ENCODE measurements at regions not wholly inside any gene's neighbourhood (a gene's known extent, or its start where the extent isn't known, plus 50 kb on each side); places are given as distances from the start of the nearest gene placed in this dataset.

GRCh38 chr16:86210403-86211193 lies 299.7 kb upstream of the FOXF1 start:
- Mint-ChIP-seq H3K27ac (ENCODE audit: unreplicated experiment) (no peak overlapping the region), H3K27me3 (ENCODE audit: unreplicated experiment) (peaks cover 4% of the 10 kb centered on the region), H3K4me3 (ENCODE audit: unreplicated experiment) (no peak overlapping the region), H3K36me3 (ENCODE audit: unreplicated experiment) (no peaks in the 10 kb centered on the region), H3K4me1 (ENCODE audit: unreplicated experiment) (no peaks in the 10 kb centered on the region), H3K9me3 (ENCODE audit: unreplicated experiment) (peaks cover 4% of the 10 kb centered on the region)
- no peak for TF ChIP-seq CTCF (IDR thresholded peaks at IDR 0.05)
- no peak for DNase-seq (ENCODE audit: extremely low spot score, unreplicated experiment)

- no peak overlapping the region for H3K4me3 Mint-ChIP-seq (ENCODE audit: unreplicated experiment)
- H3K27me3 Mint-ChIP-seq (ENCODE audit: unreplicated experiment), result peaks cover 5% of the 10 kb centered on the region
- no peaks in the 10 kb centered on the region for H3K4me1 Mint-ChIP-seq (ENCODE audit: unreplicated experiment)
- no peak for TF ChIP-seq CTCF (IDR thresholded peaks at IDR 0.05)
- DNase-seq (ENCODE audit: extremely low spot score, unreplicated experiment), result no peak
- peaks cover 4% of the 10 kb centered on the region for H3K9me3 Mint-ChIP-seq (ENCODE audit: unreplicated experiment)
- H3K27ac Mint-ChIP-seq (ENCODE audit: unreplicated experiment), result no peak overlapping the region
- H3K36me3 Mint-ChIP-seq (ENCODE audit: unreplicated experiment), result no peaks in the 10 kb centered on the region
Measured at GRCh38 chr16:86211265-86211664, 299.1 kb upstream of the FOXF1 start.

- TF ChIP-seq CTCF (IDR thresholded peaks at IDR 0.05), result no peak
- peaks cover 5% of the 10 kb centered on the region for H3K27me3 Mint-ChIP-seq (ENCODE audit: unreplicated experiment)
- H3K9me3 Mint-ChIP-seq (ENCODE audit: unreplicated experiment), result peaks cover 4% of the 10 kb centered on the region
- H3K27ac Mint-ChIP-seq (ENCODE audit: unreplicated experiment), result no peak overlapping the region
- no peaks in the 10 kb centered on the region for H3K4me1 Mint-ChIP-seq (ENCODE audit: unreplicated experiment)
- H3K4me3 Mint-ChIP-seq (ENCODE audit: unreplicated experiment), result no peak overlapping the region
- no peak for DNase-seq (ENCODE audit: extremely low spot score, unreplicated experiment)
- no peaks in the 10 kb centered on the region for H3K36me3 Mint-ChIP-seq (ENCODE audit: unreplicated experiment)
Measured at GRCh38 chr16:86211800-86212199, 298.5 kb upstream of the FOXF1 start.

- TF ChIP-seq CTCF (IDR thresholded peaks at IDR 0.05), result no peak
- Mint-ChIP-seq H3K4me3 (ENCODE audit: unreplicated experiment) (no peak overlapping the region), H3K27me3 (ENCODE audit: unreplicated experiment) (peaks cover 5% of the 10 kb centered on the region), H3K36me3 (ENCODE audit: unreplicated experiment) (no peaks in the 10 kb centered on the region), H3K9me3 (ENCODE audit: unreplicated experiment) (peaks cover 4% of the 10 kb centered on the region), H3K27ac (ENCODE audit: unreplicated experiment) (no peak overlapping the region), H3K4me1 (ENCODE audit: unreplicated experiment) (no peaks in the 10 kb centered on the region)
- DNase-seq (ENCODE audit: extremely low spot score, unreplicated experiment), result no peak
Measured at GRCh38 chr16:86212706-86213436, 297.5 kb upstream of the FOXF1 start.
